Smooth muscle cell (in vitro differentiated cells): ENCODE measurements at regions not wholly inside any gene's neighbourhood (a gene's known extent, or its start where the extent isn't known, plus 50 kb on each side); places are given as distances from the start of the nearest gene placed in this dataset.

ENCODE experiments used
- DNase-seq: peaks from one replicate; lab custom pipeline; 2025; ENCODE audit not compliant: unreplicated experiment; lab: John Stamatoyannopoulos, UW
- H2AFZ ChIP-seq: fragments of 200-600 bp; sonication (generic); 2 replicates; pipeline ENCODE4 v1.6.0; 2016; ENCODE audit warnings: antibody characterized with exemption, low read depth, mild to moderate bottlenecking
- H3F3A ChIP-seq: fragments of 200-600 bp; sonication (generic); 2 replicates; pipeline ENCODE4 v1.6.0; 2017; ENCODE audit warnings: antibody characterized with exemption, low read depth
- H3K27ac ChIP-seq: fragments of 200-600 bp; sonication (generic); 2 replicates; pipeline ENCODE4 v1.5.1; 2016; ENCODE audit warnings: low read depth, mild to moderate bottlenecking
- H3K27me3 ChIP-seq: fragments of 200-600 bp; sonication (generic); 2 replicates; pipeline ENCODE4 v1.6.1; 2016; ENCODE audit warnings: low read depth, mild to moderate bottlenecking
- H3K36me3 ChIP-seq: fragments of 200-600 bp; sonication (generic); 2 replicates; pipeline ENCODE4 v1.5.1; 2016; ENCODE audit warnings: low read depth
- H3K4me1 ChIP-seq: fragments of 200-600 bp; sonication (generic); 2 replicates; pipeline ENCODE4 v1.5.1; 2016; ENCODE audit warnings: low read depth
- H3K4me2 ChIP-seq: fragments of 200-600 bp; sonication (generic); 2 replicates; pipeline ENCODE4 v1.6.0; 2016; ENCODE audit warnings: mild to moderate bottlenecking
- H3K4me3 ChIP-seq: fragments of 200-600 bp; sonication (generic); 2 replicates; pipeline ENCODE4 v1.5.1; 2016; ENCODE audit warnings: mild to moderate bottlenecking
- H3K79me2 ChIP-seq: fragments of 200-600 bp; sonication (generic); 2 replicates; pipeline ENCODE4 v1.6.0; 2016; ENCODE audit warnings: low read depth, mild to moderate bottlenecking
- H3K9ac ChIP-seq: fragments of 200-600 bp; sonication (generic); 2 replicates; pipeline ENCODE4 v1.6.0; 2016; ENCODE audit warnings: low read depth
- H3K9me3 ChIP-seq: fragments of 200-600 bp; sonication (generic); replicated peaks from 2 replicates; pipeline ENCODE4 v1.5.1; 2016; ENCODE audit warnings: low read depth
- H4K20me1 ChIP-seq: fragments of 200-600 bp; sonication (generic); 2 replicates; pipeline ENCODE4 v1.6.0; 2016; ENCODE audit warnings: low read depth
- CTCF ChIP-seq: fragments of 200-600 bp; sonication (generic); IDR thresholded peaks from 2 replicates; pipeline ENCODE4 v1.5.1; 2017; ENCODE audit warnings: borderline replicate concordance, mild to moderate bottlenecking, antibody characterized with exemption; ENCODE audit not compliant: insufficient read depth, poor library complexity, severe bottlenecking
- WGBS: methylation state at CpG from one replicate; pipeline ENCODE4 v1.1.7; 2016; ENCODE audit warnings: low lambda C conversion rate; 5-methylcytosine and 5-hydroxymethylcytosine counted together

GRCh38 chr12:9273276-9273675, 65.1 kb upstream of the PZP start:
- DNase-seq: no peak
- H3K36me3 ChIP-seq: no peaks in the 10 kb centered on the region
- H3K27me3 ChIP-seq: peaks cover 4% of the 10 kb centered on the region
- no peak overlapping the region for H3K4me3 ChIP-seq
- no peaks in the 10 kb centered on the region for H3F3A ChIP-seq
- H3K27ac ChIP-seq: no peak overlapping the region
- no peaks in the 10 kb centered on the region for H3K79me2 ChIP-seq
- H3K4me2 ChIP-seq: no peak overlapping the region
- no peak overlapping the region for H3K9ac ChIP-seq
- H4K20me1 ChIP-seq: no peaks in the 10 kb centered on the region
- 74% methylated on average over 3 of the region's 3 CpGs for WGBS
- H2AFZ ChIP-seq: no peak overlapping the region
- H3K9me3 ChIP-seq: no peaks in the 10 kb centered on the region
- H3K4me1 ChIP-seq: no peaks in the 10 kb centered on the region
- no peak for TF ChIP-seq CTCF

GRCh38 chr12:9271875-9272274, 63.7 kb upstream of the PZP start:
- no peaks in the 10 kb centered on the region for H3K36me3 ChIP-seq

GRCh38 chr12:9264546-9264945, 56.4 kb upstream of the PZP start:
- Histone ChIP-seq H3K36me3 (no peaks in the 10 kb centered on the region), H3K79me2 (no peaks in the 10 kb centered on the region), H4K20me1 (no peaks in the 10 kb centered on the region), H3K4me2 (no peak overlapping the region), H3K4me3 (no peak overlapping the region), H3K27ac (no peak overlapping the region), H2AFZ (no peak overlapping the region), H3K4me1 (no peaks in the 10 kb centered on the region), H3K27me3 (no peaks in the 10 kb centered on the region), H3F3A (no peaks in the 10 kb centered on the region), H3K9ac (no peak overlapping the region), H3K9me3 (no peaks in the 10 kb centered on the region)
- WGBS: 82% methylated on average over 1 of the region's 1 CpG
- TF ChIP-seq CTCF: no peak
- no peak for DNase-seq

More at GRCh38 chr12:9271875-9272274, 63.7 kb upstream of the PZP start:
- Histone ChIP-seq H3K4me1 (no peaks in the 10 kb centered on the region), H3K27ac (no peak overlapping the region), H3K27me3 (peaks cover 4% of the 10 kb centered on the region), H3K4me2 (no peak overlapping the region), H3K4me3 (no peak overlapping the region), H3K9me3 (no peaks in the 10 kb centered on the region), H4K20me1 (no peaks in the 10 kb centered on the region), H3K79me2 (no peaks in the 10 kb centered on the region), H3K9ac (no peak overlapping the region), H3F3A (no peaks in the 10 kb centered on the region), H2AFZ (no peak overlapping the region)
- DNase-seq: no peak
- TF ChIP-seq CTCF: no peak
- 74% methylated on average over 1 of the region's 1 CpG for WGBS

- H3K9me3 ChIP-seq: no peaks in the 10 kb centered on the region
- no peak for TF ChIP-seq CTCF
- H3F3A ChIP-seq: no peaks in the 10 kb centered on the region
- H4K20me1 ChIP-seq: no peaks in the 10 kb centered on the region
- DNase-seq: no peak
- H2AFZ ChIP-seq: no peak overlapping the region
- H3K27ac ChIP-seq: no peak overlapping the region
- H3K79me2 ChIP-seq: no peaks in the 10 kb centered on the region
- no peak overlapping the region for H3K9ac ChIP-seq
- no peaks in the 10 kb centered on the region for H3K27me3 ChIP-seq
- no peaks in the 10 kb centered on the region for H3K36me3 ChIP-seq
- H3K4me2 ChIP-seq: no peak overlapping the region
- H3K4me1 ChIP-seq: no peaks in the 10 kb centered on the region
- H3K4me3 ChIP-seq: no peak overlapping the region
These were observed 52.7 kb upstream of the PZP start for GRCh38 chr12:9260931-9261330.
